ENCODE measurements at regions not wholly inside any gene's neighbourhood (a gene's known extent, or its start where the extent isn't known, plus 50 kb on each side); places are given as distances from the start of the nearest gene placed in this dataset.
"Not testable (repeated sequence)": the region's sequence is repeated elsewhere in the genome, so short reads cannot be mapped to it uniquely, and the experiment has no call there.

- H3K27me3 ChIP-seq; H3K36me3 ChIP-seq; intact Hi-C loops (cut with DNase I); H3K4me1 ChIP-seq; H3K9me3 ChIP-seq; H3K4me3 ChIP-seq; DNase-seq (ENCODE audit: low spot score in 2 of 2); H3K27ac ChIP-seq: not testable (repeated sequence)
These were observed 59.8 kb upstream of the LPGAT1 start for GRCh38 chr1:211890091-211890995.

- DNase-seq (ENCODE audit: low spot score in 2 of 2); H3K4me1 ChIP-seq; H3K36me3 ChIP-seq; H3K27me3 ChIP-seq; H3K27ac ChIP-seq; H3K9me3 ChIP-seq; intact Hi-C loops (cut with DNase I): not testable (repeated sequence)
- H3K4me3 ChIP-seq = peak overlapping the region in 1 of 2 donors; percentile 31
These were observed 58.9 kb upstream of the LPGAT1 start for GRCh38 chr1:211889307-211890090.

- no peak for DNase-seq (ENCODE audit: low spot score in 2 of 2)
- H3K27ac ChIP-seq = no peak overlapping the region
- no peaks in the 10 kb centered on the region for H3K4me1 ChIP-seq
- no peak overlapping the region for H3K4me3 ChIP-seq
- H3K36me3 ChIP-seq = no peaks in the 10 kb centered on the region
- H3K9me3 ChIP-seq = no peaks in the 10 kb centered on the region
- intact Hi-C loops (cut with DNase I) = no loop called here
- H3K27me3 ChIP-seq = no peaks in the 10 kb centered on the region
- no peak for TF ChIP-seq CTCF (IDR thresholded peaks at IDR 0.05)
These were observed 56.0 kb upstream of the LPGAT1 start for GRCh38 chr1:211886551-211886950.

- Histone ChIP-seq H3K4me1 (no peaks in the 10 kb centered on the region), H3K36me3 (no peaks in the 10 kb centered on the region), H3K4me3 (no peak overlapping the region), H3K9me3 (peaks cover 0 to under 1% of the 10 kb centered on the region in 2 donors), H3K27ac (no peak overlapping the region), H3K27me3 (no peaks in the 10 kb centered on the region)
- no peak for DNase-seq (ENCODE audit: low spot score in 2 of 2)
- TF ChIP-seq CTCF (IDR thresholded peaks at IDR 0.05) = no peak
- intact Hi-C loops (cut with DNase I) = no loop called here
These were observed 55.4 kb upstream of the LPGAT1 start for GRCh38 chr1:211885747-211886522.

GRCh38 chr1:211882381-211883004 is 51.9 kb upstream of the LPGAT1 start:
- no peak overlapping the region for H3K27ac ChIP-seq
- H3K36me3 ChIP-seq = no peaks in the 10 kb centered on the region
- intact Hi-C loops (cut with DNase I) = no loop called here
- H3K4me3 ChIP-seq = no peak overlapping the region
- TF ChIP-seq CTCF (IDR thresholded peaks at IDR 0.05) = no peak
- no peak for DNase-seq (ENCODE audit: low spot score in 2 of 2)
- H3K9me3 ChIP-seq = peaks cover 0 to 3% of the 10 kb centered on the region in 2 donors
- no peaks in the 10 kb centered on the region for H3K27me3 ChIP-seq
- H3K4me1 ChIP-seq = no peaks in the 10 kb centered on the region
